GM18519 (cell line): ENCODE measurements at regions not wholly inside any gene's neighbourhood (a gene's known extent, or its start where the extent isn't known, plus 50 kb on each side); places are given as distances from the start of the nearest gene placed in this dataset.

Experiments
- ATAC-seq: cut with Tn5 transposase; IDR thresholded peaks from one replicate; pipeline ENCODE4 v1.9.1; 2021; ENCODE audit warnings: mild to moderate bottlenecking, moderate library complexity; ENCODE audit not compliant: unreplicated experiment, low FRiP score

DNA sequence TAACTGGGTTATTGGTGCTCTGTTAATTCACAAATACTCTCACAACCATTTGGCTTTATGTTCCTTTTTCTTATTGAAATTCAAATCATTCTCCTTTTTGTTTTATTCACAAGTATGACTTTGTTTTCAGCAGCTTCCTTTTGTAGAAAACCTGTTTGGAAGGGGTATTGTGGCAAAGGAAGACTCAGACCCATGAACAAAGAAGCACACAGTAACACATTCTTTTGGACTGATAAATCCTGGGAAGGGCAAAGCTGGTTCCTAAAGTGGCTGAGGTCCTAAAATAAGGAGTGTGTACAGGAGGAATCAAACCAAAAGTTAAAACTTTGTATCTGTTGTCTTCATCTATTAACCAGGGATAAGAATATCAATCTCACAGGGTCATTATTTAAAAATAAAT, 374.7 kb upstream of the FIGN start:
- no peak for ATAC-seq

DNA sequence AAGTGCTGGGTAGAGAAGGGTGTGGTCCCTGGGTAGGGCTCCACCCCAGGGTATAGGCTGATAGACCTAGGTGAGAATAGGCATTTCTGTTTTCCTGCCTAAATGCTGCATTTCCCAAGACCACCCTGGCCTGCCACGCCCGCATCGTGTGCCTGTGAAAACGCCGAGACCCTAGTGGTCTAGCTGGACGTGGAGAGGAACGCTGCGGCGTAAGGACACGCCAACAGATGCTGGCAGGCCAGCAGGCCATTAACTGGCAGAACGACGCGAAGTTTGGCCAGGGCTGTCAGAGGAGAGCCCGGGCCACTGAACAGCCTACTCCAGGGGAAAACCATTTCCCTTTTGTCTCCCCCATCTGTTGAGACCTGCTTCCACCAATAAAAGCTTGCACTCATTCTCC, 373.2 kb upstream of the FIGN start:
- ATAC-seq = no peak

DNA sequence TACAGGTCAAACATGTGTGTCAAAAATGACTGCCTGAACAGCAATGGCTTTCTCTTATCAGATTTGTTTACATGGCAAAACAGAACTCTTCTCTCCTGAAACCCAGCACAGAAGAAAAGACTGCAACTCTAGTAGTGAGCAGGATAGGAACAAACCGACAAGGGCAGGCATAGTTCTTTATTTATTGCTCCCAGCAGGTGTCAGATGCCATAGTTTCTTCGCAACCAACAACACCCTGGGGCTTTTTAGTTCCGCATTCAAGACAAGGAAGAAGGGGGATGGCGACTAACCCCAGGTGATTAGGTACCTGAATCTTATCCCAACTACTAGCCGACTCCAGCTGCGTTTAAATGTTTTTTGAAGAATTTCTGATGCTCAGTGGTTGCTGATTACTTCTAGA, 367.5 kb upstream of the FIGN start:
- ATAC-seq = no peak

DNA sequence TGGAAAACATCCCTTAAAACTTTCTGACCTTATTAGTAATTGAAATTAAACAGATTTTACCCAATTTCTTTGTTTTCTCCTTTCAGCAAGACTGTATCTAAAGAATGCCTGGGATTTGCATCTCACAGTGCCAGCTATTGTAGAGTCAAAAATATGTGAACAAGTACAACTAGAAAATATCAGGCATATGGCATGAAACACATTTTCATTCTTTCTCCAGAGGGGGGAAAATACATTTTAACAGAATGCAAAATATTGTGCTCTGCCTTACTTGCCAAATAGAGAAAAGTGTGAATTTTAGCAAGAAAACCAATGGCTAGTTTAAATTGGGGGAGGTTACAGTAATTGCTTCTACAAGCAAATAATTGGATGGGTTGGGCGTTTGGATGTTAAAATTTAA, 366.6 kb upstream of the FIGN start:
- ATAC-seq = no peak

DNA sequence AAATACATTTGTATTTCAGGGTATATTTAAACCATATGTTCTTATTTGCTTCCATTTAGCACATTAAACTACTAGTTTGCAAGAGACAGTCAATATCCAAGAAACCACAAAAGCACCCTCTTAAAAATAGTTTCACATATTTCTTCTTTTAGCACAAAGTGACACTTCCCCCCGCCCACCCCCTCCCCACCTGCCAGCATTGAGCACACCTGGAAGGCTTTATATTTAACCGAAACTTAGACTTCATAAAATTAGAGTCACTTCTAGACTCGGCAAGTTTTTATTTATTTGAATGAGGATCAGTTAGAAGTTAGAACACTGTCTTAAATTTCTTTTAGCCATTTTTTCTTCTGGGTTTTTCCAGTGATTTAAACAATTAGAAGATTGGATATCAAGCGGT, 355.9 kb upstream of the FIGN start:
- ATAC-seq = no peak

DNA sequence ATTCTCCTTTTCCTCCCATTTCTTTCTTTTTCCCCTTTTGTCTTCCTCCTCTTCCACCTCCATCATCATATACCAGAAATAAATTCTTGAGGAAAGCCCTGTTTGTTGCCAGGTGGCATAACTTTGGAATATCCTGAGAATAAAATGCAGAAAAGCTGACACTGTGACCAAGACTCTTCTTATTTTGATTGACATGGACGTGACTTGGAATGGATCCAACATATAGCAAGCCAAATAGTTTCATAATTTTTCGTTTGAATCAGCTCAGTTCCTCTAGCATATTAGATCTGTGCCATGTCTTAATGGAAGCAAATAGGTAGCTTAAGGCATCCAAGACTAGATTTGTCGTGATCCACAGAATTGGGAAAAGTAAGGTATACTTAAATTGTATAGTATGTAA, 354.7 kb upstream of the FIGN start:
- ATAC-seq = no peak

DNA sequence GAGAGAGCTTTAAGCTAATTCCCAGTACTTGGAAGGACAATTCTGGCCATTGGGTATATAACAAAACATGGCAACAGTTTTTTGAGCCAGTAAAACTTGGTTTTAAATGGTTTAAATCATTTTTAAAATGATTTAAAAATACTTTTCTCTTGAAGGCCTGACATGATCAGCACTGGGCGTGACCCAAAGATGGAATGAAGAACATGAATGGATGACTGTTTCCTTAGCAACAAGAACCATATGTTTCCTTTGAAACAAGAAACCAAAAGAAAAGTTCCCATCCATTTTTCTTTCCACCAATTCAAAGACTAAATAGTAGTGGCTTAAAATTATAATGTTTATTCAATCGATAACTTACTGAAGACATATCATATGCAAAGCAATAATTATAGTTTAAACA, 348.3 kb upstream of the FIGN start:
- ATAC-seq = no peak

DNA sequence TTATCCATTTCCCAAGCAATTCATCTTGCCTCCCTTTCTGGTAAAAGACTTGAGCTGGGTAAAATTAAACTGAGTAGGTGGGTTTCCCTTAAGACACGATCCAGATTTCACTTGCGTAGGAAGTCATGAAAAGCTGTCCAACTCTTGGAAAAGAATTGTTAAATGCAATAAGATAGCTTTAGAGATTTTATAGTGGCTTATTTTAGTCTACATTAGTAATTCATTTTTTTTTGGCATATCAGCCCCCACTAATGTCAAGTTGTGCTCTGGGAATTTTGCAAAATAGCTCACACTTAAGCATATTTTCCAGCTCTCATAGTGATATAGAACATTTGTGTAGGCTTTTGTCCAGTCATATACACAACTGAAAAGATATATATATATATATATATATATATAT, 344.7 kb upstream of the FIGN start:
- no peak for ATAC-seq

DNA sequence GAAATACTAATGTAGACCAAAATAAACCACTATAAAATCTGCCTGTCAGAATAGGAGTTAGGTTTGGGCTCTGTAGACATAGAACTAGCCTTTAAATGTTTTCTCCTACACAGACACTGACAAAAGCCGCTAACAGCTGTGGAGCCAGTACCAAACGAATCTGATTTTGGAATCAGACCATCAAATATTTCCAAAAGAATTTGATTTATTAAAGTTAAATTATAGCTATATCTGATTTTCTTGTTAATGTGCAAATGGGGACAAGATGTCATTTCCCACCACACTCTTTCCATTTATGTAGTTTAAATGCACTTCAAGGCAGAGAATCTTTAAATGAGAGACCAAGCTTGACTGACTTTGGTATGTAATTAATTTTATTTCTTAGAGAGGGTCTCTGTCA, 343.4 kb upstream of the FIGN start:
- no peak for ATAC-seq

DNA sequence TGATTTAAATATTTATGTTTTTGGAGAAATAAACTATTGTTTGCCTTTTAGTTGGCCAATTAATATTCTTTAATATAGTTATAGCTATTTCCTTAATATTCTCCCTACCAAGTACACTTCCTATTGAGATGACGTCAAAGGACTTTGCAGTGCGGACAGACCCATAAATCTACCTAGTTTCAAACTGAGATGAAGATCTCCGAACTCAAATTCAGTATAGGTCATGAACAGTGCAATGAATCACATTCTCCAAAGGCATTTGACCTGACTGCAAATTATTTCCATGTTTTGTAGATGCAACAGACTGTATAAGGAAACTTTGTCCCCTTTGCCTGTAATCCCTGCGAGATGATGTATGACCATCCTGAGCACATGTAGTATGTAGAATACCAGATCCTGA, 342.6 kb upstream of the FIGN start:
- ATAC-seq = no peak

DNA sequence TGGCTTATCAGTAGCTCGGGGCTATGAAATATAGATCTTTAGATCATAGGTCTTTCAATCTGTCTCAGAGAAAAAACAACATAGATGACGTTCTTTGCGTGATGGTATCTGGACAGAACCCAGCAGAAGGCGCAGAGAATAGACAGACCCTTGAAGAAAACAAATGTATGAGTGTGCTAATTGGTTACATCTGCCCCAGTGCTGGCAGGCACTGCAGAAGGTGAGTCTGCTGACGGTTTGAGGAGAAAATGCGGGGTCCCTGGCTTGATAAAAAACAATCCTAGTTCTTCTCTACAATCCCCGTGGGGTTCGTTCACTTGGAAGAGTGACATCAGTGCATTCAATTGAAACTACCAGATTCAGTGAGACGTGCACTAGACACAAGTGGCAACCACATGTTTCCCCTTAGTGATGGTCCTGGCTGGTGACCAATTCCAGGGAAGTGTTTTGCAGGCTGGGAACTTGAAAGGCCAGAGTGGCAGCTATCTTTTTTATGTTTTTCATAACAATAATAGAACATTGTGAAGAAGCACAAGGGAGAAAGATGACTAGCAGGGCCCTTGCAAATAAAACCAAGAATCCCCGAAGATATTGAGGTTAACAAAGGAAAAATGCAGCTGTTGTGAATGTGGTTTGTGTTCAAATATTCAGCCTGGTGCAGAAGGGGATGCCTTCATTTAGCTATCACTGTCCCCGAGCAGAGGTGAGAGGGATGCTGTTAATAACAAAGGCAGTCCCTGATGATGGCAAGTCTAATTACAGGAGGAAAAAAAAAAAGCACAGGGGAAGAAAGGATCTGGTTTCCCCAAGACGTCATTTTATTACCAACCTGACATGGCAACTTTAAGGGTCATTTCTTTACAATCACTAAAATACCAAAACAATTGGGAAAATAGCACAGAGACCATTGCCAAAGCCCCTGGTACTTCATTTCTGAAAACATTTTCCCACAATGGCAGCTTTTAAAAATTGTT, 337.6 kb upstream of the FIGN start:
- no peak for ATAC-seq

DNA sequence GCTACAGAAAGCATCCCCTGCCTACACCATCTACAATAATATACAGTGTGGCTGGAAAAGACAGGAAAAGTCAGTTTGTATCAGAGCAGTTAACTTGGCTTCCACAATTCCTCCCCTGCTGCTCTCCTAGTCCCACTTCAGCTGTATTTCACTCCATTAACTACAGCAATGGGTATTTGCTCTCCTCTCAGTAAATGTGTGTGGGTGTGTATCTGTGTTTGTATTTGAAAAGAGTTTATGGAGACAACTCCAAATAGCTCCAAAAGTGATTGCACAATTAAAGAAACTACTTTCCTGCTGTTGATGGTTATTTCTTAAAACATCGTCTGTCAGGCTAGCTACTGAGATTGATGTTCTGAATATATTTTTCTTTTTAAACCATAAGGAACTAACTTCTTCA, 333.7 kb upstream of the FIGN start:
- no peak for ATAC-seq

DNA sequence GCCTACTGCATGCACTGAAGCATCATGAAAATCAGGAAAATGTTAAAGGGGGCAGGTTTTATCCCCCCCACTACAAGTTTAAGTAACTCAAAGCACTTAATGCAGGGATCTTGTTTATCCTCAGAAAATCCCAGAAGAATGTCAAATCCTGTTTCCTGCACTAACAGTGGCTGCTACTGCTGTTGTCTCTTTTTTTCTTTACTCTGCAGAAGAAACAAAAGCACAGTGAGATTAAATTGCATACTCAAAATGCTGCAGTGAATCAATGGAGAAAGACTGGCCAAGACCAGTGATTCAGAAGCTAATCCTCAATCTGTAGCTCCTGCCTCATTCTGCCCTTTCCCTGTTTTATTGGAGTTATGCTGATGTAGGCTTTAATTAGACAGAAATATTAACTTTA, 332.3 kb upstream of the FIGN start:
- ATAC-seq = no peak

DNA sequence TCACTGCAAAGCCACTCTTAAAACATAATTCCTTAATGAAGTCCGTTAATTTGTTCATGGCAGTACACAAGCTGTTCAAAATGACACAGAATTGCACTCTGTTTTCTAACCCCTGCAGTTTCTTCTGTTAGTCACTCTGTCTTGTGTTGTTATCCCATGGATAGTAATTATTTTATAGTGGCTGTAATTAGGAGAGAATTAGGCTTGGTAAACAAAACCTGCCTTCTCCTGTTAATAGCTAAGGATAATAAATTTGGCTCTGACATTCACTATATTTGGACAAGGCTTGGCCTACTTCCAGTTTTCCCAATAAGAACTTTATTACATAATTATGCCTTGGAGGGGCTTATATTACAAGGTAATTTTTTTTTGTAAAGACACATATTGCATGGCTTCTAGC, 330.3 kb upstream of the FIGN start:
- ATAC-seq = no peak

DNA sequence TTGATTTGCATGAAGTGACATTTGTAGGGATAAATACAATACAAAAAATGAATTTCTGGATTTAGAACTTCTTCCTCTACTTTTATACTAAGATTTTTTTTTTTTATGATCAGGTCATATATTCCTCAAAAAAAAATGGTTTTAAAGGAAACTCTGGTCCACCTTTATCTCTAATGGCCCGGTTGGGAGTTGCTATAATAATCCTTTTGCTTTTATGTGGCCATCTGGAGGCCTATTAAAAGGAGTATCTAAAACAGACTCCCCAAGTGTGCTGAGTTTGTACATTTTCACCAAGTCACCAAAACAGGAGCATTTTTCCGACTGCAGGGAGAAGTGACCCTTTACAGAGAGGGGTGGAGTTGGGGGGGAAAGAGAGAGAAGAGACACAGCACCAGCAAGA, 329.2 kb upstream of the FIGN start:
- no peak for ATAC-seq

DNA sequence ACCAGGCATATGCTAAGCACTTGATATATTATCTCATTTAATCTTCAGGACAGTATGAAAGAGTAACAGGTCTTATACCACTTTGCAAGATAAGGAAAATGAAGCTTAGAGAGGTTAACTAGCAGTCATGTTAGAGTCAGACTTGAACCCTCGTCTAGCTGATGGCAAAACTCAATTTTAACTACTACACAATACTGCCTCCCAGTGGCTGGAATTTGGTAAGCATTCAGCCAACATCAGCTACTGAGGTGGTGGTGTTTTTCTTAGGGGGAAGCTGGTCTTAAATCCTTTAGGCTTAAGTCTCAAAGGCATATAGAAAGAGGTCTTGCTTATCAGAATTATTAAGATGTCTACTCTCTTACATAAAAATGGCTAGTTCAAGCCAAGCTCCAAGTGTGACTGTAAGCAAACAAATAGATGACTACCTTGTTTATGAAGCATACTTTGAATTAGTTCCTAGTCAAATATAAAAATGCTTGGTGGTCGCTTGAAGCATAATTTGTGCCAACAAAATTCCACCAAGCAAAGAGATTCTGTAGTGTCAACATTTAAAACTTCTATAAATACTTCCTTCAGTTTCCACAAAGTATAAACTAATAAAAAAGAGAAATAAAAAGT, 325.4 kb upstream of the FIGN start:
- peak; percentile 84 for ATAC-seq

DNA sequence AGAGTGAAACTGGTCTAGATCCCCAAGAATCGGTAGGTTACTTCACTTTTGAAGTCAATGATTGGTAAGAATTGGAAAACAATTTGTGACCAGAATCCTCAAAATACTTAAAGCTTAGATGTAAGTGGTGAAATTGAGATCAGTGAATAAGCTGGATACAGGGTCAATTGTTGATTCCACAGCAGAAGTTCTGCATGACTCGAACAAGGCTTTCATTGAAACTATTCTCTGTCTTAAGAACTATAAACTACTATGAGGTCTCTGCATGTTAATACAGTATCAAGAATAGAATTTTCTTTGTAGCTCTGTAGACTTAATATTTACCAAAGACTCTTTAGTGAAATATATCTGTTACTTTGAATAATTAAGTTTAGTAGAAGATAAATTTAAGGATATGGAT, 324.2 kb upstream of the FIGN start:
- no peak for ATAC-seq

DNA sequence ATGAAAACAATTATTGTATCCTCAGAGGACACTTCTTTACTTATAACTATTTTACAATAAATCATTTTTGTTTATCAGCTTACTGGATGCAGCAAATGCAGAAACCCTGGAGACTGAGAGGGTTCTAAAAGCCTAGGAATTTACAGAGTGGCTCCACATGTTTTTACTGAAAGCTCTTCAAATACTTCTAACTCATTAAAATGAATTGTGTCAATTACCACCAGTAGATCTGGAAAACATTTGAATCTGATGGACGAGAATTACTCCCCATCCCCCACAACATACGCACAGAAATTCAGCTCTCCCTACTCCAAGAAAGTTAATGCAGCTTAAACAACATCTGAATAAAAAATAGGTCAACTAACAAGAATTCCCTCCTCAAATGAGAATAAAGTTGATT, 319.8 kb upstream of the FIGN start:
- no peak for ATAC-seq

DNA sequence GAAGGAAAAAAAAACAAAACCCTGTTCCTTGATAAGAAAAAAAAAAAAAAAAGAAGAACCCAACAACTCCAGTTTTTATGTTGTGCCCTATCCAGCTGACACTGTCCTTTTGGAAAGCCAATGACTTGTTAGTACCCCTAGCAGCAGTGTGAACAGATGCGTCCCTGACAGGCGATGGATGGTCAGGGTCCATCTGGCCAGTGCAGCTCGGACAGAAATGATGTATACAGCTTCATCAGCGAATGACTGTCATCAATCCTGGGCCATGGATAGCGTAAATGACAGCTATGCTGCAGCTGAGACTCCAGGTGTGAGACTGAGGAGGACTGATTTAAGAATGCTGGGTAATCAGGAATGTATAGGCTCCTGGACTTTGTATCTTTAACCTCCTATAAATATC, 318.8 kb upstream of the FIGN start:
- ATAC-seq = no peak

DNA sequence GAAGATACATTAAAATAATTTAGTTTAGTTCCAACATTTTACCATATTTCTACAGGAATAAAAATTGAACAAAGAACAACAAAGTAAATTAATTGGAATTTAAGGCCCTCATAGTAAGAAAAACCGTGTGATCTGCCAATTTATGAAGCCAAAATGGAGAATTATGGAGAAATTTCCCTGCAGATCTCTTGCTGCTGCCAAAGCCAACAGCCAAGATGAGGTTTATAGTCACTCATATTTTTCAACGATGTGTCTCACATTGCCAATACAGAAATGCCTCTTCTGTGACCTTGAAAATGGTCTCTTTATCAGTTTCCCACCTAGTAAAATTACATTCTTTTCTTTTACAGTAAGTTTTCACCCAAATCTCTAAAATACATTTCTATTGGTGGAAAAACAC, 317.2 kb upstream of the FIGN start:
- no peak for ATAC-seq

DNA sequence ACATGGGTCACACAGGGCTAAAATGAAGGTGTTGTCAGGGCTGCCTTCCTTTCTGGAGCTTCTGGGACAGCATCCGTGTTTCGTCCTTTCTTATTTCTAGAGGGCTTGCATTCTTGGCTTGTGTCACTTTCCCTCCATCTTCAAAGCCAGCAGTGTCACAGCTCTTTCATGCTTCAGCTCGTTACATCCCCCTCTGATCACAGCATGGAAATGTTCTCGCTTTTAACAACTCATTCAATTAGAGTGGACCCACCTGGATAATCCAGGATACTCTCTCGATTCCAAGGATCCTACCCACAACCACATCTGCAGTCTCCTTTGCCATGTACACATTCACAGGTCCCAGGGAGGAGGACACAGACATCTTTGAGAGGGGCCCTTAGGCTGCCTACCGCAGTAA, 316.2 kb upstream of the FIGN start:
- ATAC-seq = no peak

DNA sequence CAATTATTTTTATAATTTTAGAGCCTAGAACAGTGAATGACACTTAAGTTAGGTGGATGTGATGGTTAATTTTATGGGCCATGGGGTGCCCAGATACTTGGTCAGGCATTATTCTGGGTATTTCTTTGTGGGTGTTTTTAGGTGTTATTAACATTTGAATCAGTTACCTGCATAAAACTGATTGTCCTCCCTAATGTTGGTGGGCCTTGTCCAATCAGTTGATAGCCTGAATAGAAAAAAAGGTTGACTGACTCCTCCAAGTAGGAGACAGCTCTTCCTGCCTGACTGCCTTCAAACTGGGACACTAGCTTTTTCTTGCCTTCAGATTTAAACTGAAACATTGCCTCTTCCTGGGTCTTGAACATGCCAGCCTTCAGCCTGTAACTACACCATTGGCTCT, 312.9 kb upstream of the FIGN start:
- ATAC-seq = no peak
